SKM-1 (cell line): ENCODE measurements at regions not wholly inside any gene's neighbourhood (a gene's known extent, or its start where the extent isn't known, plus 50 kb on each side); places are given as distances from the start of the nearest gene placed in this dataset.
"Not testable (repeated sequence)": the region's sequence is repeated elsewhere in the genome, so short reads cannot be mapped to it uniquely, and the experiment has no call there.

ENCODE experiments used
- DNase-seq: peaks from one replicate; lab custom pipeline; 2025; ENCODE audit not compliant: unreplicated experiment; lab: John Stamatoyannopoulos, UW

DNA sequence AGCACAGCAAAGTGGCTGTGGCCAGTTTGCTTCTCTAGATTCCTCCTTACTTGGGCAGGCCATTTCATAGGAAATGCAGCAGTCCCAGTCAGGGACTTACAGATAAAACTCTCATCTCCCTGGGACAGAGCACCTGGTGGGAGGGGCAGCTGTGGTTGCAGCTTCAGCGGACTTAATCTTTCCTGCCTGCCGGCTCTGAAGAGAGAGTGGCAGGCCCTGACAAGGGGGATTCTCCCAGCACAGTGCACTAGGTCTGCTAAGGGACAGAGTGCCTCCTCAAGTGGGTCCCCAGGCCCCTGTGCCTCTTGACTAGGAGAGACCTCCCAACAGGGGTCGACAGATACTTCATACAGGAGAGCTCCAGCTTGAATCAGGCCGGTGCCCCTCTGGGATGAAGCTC lies 1649.1 kb downstream of the LRRC4C start:
- no peak for DNase-seq

DNA sequence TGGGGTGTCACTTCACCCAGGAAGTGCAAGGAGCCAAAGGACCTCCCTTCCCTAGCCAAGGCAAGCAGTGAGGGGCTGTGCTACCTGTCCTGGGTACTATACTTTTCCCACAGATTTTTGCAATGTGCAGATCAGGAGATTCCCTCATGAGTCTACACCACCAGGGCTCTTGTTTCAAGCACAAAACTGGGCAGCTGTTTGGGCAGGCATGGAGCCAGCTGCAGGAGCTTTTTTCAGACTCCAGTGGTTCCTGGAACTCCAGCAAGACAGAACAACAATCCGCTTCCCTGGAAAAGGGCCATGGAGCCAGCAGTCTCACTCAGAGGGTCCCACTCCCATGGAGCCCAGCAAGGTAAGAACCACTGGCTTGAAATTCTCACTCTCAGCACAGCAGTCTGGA lies 1649.6 kb downstream of the LRRC4C start:
- DNase-seq, result no peak

DNA sequence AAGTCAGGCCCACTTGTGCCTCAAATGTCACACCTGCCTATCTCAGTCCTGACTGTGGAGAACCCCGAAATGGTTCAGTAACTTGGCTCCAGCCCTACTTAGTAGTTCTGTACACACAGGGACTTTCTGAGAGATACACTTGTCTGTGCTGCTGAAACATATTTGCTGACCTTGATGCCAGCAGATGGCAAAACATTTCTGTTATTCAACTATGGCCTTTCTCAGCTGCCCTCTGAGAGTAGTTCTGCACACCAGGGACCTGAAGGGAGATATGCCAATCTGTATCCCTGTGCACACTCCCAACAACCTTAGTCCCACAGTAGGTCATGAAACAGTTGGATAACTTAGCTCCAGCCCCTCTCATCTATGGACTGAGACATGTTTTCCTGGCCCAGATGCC lies 1651.5 kb downstream of the LRRC4C start:
- no peak for DNase-seq

- DNase-seq, result no peak
Measured at GRCh38 chr11:39806652-39807051, 1652.8 kb downstream of the LRRC4C start.

- DNase-seq, result peak; percentile 45
Measured at GRCh38 chr11:39804271-39804670, 1655.2 kb downstream of the LRRC4C start.

GRCh38 chr11:39786682-39787081 lies 1672.8 kb downstream of the LRRC4C start:
- DNase-seq, result no peak

DNA sequence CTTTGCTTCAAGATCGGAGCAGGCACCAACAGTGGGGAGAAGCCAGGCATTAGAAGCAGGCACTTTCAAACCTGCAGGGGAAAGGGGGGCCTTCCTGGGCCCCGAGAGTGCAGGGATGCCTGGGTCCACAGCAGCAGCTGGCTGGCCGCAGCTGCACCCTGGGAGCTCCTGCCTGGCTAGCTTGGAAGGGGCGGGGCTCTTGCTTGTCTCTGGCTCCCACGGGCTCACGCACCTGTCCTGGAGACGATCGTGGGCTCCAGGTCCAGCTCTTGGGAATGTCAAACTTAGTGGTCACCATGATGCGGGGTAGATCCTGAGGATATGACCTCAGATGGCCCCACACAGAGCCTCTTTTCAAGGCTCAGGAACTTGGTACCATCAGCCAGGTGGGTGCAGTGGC lies 1673.2 kb downstream of the LRRC4C start:
- no peak for DNase-seq

- no peak for DNase-seq
Measured at GRCh38 chr11:39784873-39785272, 1674.6 kb downstream of the LRRC4C start.

DNA sequence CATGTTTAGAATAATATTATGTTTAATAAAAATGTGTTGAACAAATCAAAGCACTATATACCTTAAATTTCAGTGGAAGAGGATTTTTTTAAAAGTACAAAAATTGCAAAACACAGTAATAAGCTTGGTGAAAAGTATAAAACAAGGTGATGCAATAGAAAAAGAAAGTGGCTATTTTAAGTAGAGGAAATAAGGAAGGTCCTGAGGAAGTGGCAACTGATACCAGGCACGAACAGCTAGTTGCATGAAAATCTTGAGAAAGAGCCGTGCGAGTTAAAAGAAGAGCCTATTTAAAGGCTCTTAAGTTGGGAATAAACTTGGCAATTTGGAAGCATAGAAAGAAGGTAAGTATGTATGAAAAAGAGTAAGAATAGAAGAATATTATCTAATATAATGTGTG lies 1679.3 kb downstream of the LRRC4C start:
- DNase-seq, result peak; percentile 79

GRCh38 chr11:39777035-39777434 lies 1682.4 kb downstream of the LRRC4C start:
- DNase-seq, result no peak

- DNase-seq, result peak; percentile 79
Measured at GRCh38 chr11:39772525-39773137, 1686.8 kb downstream of the LRRC4C start.

- no peak for DNase-seq
Measured at GRCh38 chr11:39768214-39768613, 1691.2 kb downstream of the LRRC4C start.

DNA sequence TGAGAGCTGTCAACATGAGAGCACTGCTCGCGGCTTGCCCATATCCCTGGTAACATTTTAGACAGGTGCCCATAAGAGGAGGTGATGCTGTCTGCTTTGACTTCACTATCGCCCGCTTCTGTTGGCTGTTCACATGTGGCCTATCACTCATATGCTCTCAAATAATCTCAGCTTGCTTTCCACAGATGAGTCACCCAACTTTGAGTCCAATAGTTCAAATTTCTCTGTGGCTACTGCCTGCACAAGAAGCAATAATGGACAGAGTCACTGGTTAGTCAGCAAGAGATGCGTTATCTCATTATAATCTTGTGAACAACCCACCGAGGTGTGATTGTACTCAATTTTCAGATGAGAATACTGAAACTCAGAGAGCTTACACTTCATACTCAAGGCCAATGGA lies 1714.1 kb downstream of the LRRC4C start:
- no peak for DNase-seq

DNA sequence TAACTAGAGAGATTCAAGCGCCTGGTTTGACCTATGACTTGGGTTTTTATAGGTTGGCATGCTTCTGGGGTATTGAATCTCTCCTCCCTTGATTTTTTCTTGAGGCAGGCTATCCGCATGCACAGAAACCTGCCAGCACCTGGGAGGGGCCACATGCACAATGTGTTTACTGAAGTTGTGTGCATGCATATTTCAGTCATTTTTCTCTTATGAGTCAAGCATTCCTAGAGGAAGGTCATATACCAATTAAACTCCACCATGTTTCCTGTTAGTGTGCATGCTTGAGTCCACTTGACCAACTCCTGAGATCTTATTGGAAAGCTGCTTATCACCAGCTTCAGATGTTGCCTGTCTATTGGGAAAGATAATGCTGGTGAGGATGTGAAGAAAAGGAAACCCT lies 1718.4 kb downstream of the LRRC4C start:
- DNase-seq, result no peak

DNA sequence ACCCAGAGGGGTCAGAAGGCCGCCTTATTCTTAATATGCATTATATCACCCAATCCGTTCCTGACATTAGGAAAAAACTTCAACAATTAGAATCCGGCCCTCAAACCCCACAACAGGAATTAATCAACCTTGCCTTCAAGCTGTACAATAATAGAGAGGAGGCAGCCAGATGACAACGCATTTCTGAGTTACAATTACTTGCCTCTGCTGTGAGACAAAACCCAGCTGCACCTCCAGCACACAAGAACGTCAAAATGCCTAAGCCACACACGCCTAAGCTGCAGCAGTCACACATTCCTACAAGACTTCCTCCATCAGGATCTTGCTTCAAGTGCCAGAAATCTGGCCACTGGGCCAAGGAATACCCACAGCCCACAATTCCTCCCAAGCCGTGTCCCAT lies 1723.1 kb downstream of the LRRC4C start:
- DNase-seq, result not testable (repeated sequence)

GRCh38 chr11:39732001-39732400 lies 1727.5 kb downstream of the LRRC4C start:
- no peak for DNase-seq

- no peak for DNase-seq
Measured at GRCh38 chr11:39725081-39725480, 1734.4 kb downstream of the LRRC4C start.

DNA sequence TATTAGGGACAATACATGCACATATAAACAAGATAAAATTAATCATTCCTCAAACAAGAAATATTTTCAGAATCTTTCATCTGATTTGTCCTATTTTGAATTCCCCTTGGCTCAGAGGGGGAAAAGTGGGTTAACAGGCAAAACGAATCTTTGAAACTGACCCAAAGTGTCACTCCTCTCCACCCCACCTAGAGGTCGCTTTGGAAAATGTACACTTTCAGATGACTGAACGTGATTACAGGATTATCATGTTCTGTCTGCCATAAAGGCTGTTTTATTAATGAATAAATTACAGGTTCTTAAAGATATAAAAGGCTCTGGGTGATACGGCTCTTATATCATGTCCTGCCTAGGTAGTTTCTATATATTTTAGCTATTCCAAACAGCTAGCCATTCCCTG lies 1735.0 kb downstream of the LRRC4C start:
- DNase-seq, result no peak

- no peak for DNase-seq
Measured at GRCh38 chr11:39712581-39712980, 1746.9 kb downstream of the LRRC4C start.

DNA sequence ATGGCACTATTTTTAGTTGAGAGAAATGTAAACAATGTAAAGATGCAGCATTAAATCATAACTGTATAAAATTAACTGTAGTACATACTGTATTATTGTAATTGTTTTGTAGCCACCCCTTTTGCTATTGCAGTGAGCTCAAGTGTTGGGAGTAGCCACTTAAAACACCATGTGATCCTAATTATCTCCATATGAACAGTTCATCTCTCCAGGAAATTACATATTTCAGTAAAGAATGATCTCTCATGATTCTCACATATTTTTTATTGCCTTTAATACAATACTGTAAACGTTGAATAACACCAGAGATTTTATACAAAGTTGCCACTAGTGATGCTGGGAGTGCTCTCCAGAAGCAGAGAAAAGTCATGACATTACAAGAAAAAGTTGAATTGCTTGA lies 1768.6 kb downstream of the LRRC4C start:
- no peak for DNase-seq

GRCh38 chr11:39683951-39684554 lies 1775.4 kb downstream of the LRRC4C start:
- no peak for DNase-seq

DNA sequence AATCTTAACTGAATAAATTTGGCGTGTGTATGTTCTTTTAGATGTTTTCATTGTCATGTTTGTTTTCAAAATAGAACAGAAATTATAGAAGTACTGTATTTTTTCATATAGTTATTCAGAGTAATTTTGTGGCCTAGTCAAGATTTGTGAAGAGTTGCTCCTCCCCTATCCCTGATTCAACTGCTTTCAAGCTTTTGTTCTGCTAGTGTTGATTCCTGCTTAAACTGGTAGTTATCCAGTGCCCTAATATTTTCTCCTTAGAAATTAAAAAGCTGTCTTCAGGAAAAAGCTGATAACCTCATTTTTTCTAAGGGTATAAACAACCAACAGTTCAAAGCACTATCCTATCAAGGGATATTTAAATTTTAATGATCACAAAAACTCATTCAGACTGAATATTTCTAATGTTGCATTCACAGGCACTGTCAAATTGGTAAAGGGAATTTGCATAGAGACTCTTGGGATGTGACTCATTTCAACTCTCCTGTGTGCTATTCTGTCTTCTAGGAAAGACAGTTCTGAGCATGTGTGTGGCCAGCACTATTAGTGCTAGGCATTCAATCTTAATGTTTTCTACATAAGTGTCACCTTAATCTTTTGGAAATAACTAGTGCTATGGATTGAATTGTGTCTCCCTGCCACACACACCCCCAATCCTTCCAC lies 1776.0 kb downstream of the LRRC4C start:
- DNase-seq, result no peak

- DNase-seq, result no peak
Measured at GRCh38 chr11:39681428-39681827, 1778.0 kb downstream of the LRRC4C start.
